Upper lobe of right lung (tissue), 1 donor: ENCODE measurements at regions not wholly inside any gene's neighbourhood (a gene's known extent, or its start where the extent isn't known, plus 50 kb on each side); places are given as distances from the start of the nearest gene placed in this dataset.

Source experiments
- ATAC-seq: fragments of 200-7000 bp; cut with Tn5 transposase; one replicate; pipeline ENCODE4 v1.9.1; 2020; ENCODE audit warnings: mild to moderate bottlenecking, moderate library complexity
- DNase-seq: peaks from one replicate; pipeline ENCODE4 v3.0.0-alpha.2; 2020
- H3K27ac ChIP-seq: fragments of 200-600 bp; one replicate; pipeline ENCODE4 v1.8.0; 2022
- H3K27me3 ChIP-seq: fragments of 200-600 bp; one replicate; pipeline ENCODE4 v1.8.0; 2022; ENCODE audit warnings: mild to moderate bottlenecking
- H3K36me3 ChIP-seq: fragments of 200-600 bp; one replicate; pipeline ENCODE4 v1.8.0; 2022
- H3K4me1 ChIP-seq: fragments of 200-600 bp; one replicate; pipeline ENCODE4 v1.8.0; 2022
- H3K4me3 ChIP-seq: fragments of 200-600 bp; one replicate; pipeline ENCODE4 v1.8.0; 2022; ENCODE audit warnings: mild to moderate bottlenecking
- H3K9me3 ChIP-seq: fragments of 200-600 bp; one replicate; pipeline ENCODE4 v1.8.0; 2022
- CTCF ChIP-seq: fragments of 200-600 bp; IDR thresholded peaks from one replicate; pipeline ENCODE4 v1.8.0; 2022; ENCODE audit warnings: antibody characterized with exemption
- intact Hi-C: fragments of 100-400 bp; cut with DNase I; formaldehyde crosslinking; loops from one replicate; pipeline ENCODE4 v1.11.0; 2022
- donor health status: DM: no; HTN: yes; CAD: no; lungs with severe emphysema.

DNA sequence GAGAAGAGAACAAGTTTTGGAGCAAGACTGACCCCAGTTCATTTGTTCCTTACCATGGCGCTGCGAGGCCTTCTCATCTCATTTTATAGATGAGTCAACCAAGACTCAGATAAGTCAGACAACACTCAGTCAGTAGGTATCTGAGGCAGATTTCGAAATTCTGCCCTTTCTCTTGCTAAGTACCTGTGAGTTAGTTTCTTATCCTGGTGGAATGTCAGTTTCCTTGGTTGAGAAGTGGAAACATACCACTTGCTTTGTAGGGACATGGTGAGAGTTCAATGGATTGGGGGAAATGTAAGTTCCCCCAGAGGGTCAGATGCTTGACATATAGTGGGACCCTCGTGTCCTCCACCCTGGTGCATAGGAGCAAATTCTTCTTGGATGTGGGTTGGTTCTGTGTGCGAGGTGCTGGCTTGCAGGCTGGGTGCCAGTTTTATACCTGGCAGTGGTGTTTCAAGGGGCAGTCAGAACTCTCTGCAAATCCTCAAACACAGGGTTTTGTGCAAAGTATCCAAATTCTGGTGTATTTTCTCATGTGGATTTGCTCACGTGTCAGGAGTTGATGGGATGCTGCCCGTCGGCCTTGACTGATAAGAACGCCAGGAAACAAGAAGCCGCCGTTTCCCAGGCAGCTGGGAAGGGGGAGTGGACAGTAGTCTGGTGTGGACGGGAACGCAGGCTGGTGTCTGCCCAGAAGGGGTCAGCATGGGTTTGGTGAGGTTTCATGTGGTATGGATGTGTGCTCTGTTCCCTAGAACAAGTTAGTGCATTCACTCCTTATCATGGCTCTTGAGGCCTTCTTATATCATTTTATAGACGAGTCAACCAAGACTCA, 61.1 kb upstream of the CIBAR2 start:
- H3K4me1 ChIP-seq = peaks cover 41% of the 10 kb centered on the region
- H3K4me3 ChIP-seq = peak overlapping the region; percentile 50
- peak overlapping the region; percentile 8 for H3K27ac ChIP-seq
- intact Hi-C loops = no loop called here
- no peak for ATAC-seq
- no peak for DNase-seq
- H3K9me3 ChIP-seq = no peaks in the 10 kb centered on the region
- peak; percentile 19 for TF ChIP-seq CTCF
- H3K27me3 ChIP-seq = peaks cover 11% of the 10 kb centered on the region
- no peaks in the 10 kb centered on the region for H3K36me3 ChIP-seq

GRCh38 chr16:85173981-85174751, 61.9 kb upstream of the CIBAR2 start:
- H3K4me1 ChIP-seq = peaks cover 37% of the 10 kb centered on the region
- H3K27me3 ChIP-seq = peaks cover 11% of the 10 kb centered on the region
- H3K36me3 ChIP-seq = no peaks in the 10 kb centered on the region
- intact Hi-C loops = no loop called here
- ATAC-seq (no peak), DNase-seq (no peak)
- H3K9me3 ChIP-seq = no peaks in the 10 kb centered on the region
- H3K4me3 ChIP-seq = no peak overlapping the region
- no peak for TF ChIP-seq CTCF
- peak overlapping the region; percentile 48 for H3K27ac ChIP-seq

- intact Hi-C loops = no loop called here
- no peak for TF ChIP-seq CTCF
- DNase-seq = no peak
- H3K4me1 ChIP-seq = peaks cover 36% of the 10 kb centered on the region
- no peak for ATAC-seq
- no peak overlapping the region for H3K27ac ChIP-seq
- H3K27me3 ChIP-seq = peaks cover 11% of the 10 kb centered on the region
- H3K9me3 ChIP-seq = no peaks in the 10 kb centered on the region
- no peak overlapping the region for H3K4me3 ChIP-seq
- no peaks in the 10 kb centered on the region for H3K36me3 ChIP-seq
Measured at GRCh38 chr16:85174871-85175723, 62.8 kb upstream of the CIBAR2 start.

DNA sequence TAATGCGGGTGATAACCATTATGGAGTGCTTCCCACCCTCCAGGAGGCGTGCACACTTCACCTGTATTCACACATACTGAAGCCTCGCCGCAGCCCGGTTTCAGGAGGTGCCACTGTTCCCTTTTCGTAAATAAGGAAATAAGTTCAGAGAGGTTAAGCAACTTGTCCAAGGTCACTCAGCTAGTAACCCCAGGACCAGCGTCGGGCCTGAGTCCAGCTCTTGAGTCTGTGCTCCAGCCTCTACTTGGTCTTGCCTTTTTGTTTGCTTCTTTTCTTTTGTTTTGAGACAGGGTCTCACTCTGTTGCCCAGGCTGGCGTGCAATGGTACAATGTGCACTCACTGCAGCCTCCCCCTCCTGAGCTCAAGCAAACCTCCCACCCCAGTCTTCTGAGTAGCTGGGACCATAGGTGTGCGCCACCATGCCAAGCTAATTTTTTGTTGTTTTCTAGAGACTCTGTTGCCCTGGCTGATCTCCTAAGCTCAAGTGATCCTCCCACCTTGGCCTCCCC, 63.5 kb upstream of the CIBAR2 start:
- H3K27me3 ChIP-seq = peaks cover 4% of the 10 kb centered on the region
- no peak for TF ChIP-seq CTCF
- intact Hi-C loops = no loop called here
- H3K4me3 ChIP-seq = no peak overlapping the region
- H3K4me1 ChIP-seq = peaks cover 29% of the 10 kb centered on the region
- ATAC-seq (no peak), DNase-seq (no peak)
- H3K9me3 ChIP-seq = no peaks in the 10 kb centered on the region
- no peak overlapping the region for H3K27ac ChIP-seq
- H3K36me3 ChIP-seq = no peaks in the 10 kb centered on the region
